Keratinocyte (primary cell): ENCODE measurements at regions not wholly inside any gene's neighbourhood (a gene's known extent, or its start where the extent isn't known, plus 50 kb on each side); places are given as distances from the start of the nearest gene placed in this dataset.
A peak's percentile ranks its signal among the peaks of the same experiment; 100 is the strongest.
"Not testable (repeated sequence)": the region's sequence is repeated elsewhere in the genome, so short reads cannot be mapped to it uniquely, and the experiment has no call there.

ENCODE experiments used
- DNase-seq: peaks from one replicate; pipeline ENCODE4 v3.0.0-alpha.2; 2011; ENCODE audit warnings: low read depth, missing footprints, low spot score
- FAIRE-seq: peaks from 2 replicates; lab custom pipeline; 2011; peaks lifted over from hg19 to GRCh38; lab: Jason Lieb, UNC
- H2AFZ ChIP-seq: 2 replicates; pipeline ENCODE4 v1.6.0; 2012; ENCODE audit warnings: low read length, control low read depth, inconsistent platforms; ENCODE audit not compliant: control insufficient read depth
- H3K27ac ChIP-seq: 2 replicates; pipeline ENCODE4 v1.5.1; 2011; ENCODE audit warnings: low read length; ENCODE audit not compliant: control insufficient read depth, insufficient read depth
- H3K27me3 ChIP-seq: 3 replicates; pipeline ENCODE4 v1.6.0; 2011; ENCODE audit warnings: low read length; ENCODE audit not compliant: control insufficient read depth, insufficient read depth; ENCODE audit errors: extremely low read depth
- H3K36me3 ChIP-seq, 2 experiments: 2 replicates in 1 of 2; 3 replicates in 1 of 2; pipeline ENCODE4 v1.5.1; 2011; ENCODE audit warnings: low read length in 2 of 2, mild to moderate bottlenecking in 1 of 2; ENCODE audit not compliant: control insufficient read depth in 2 of 2, insufficient read depth in 2 of 2; ENCODE audit errors: extremely low read depth in 1 of 2
- H3K4me1 ChIP-seq: 3 replicates; pipeline ENCODE4 v1.5.1; 2011; ENCODE audit warnings: low read length; ENCODE audit not compliant: control insufficient read depth, insufficient read depth; ENCODE audit errors: extremely low read depth
- H3K4me2 ChIP-seq: 3 replicates; pipeline ENCODE4 v1.6.0; 2011; ENCODE audit warnings: low read depth, low read length; ENCODE audit not compliant: control insufficient read depth, insufficient read depth; ENCODE audit errors: extremely low read depth
- H3K4me3 ChIP-seq, 3 experiments: fragments of 200-600 bp in 1 of 3; sonication (generic) in 1 of 3; 2 replicates in 2 of 3; 3 replicates in 1 of 3; pipeline ENCODE4 v1.5.1; 2011 to 2016; ENCODE audit warnings: low read length in 3 of 3, mild to moderate bottlenecking in 3 of 3, control low read depth in 2 of 3, inconsistent platforms in 1 of 3, low read depth in 1 of 3, mixed read lengths in 1 of 3, mixed run types in 1 of 3, moderate library complexity in 1 of 3; ENCODE audit not compliant: control insufficient read depth in 2 of 3, insufficient read depth in 2 of 3; ENCODE audit errors: extremely low read depth in 1 of 3
- H3K79me2 ChIP-seq: 2 replicates; pipeline ENCODE4 v1.6.0; 2012; ENCODE audit warnings: low read length; ENCODE audit not compliant: control insufficient read depth, insufficient read depth
- H3K9ac ChIP-seq: 3 replicates; pipeline ENCODE4 v1.6.0; 2011; ENCODE audit warnings: low read length; ENCODE audit not compliant: control insufficient read depth, insufficient read depth; ENCODE audit errors: extremely low read depth
- H3K9me1 ChIP-seq: 3 replicates; pipeline ENCODE4 v1.6.0; 2011; ENCODE audit warnings: low read length; ENCODE audit not compliant: control insufficient read depth, insufficient read depth; ENCODE audit errors: extremely low read depth
- H3K9me3 ChIP-seq: 2 replicates; pipeline ENCODE4 v1.5.1; 2012; ENCODE audit warnings: low read depth, low read length; ENCODE audit not compliant: control insufficient read depth
- H4K20me1 ChIP-seq: 3 replicates; pipeline ENCODE4 v1.6.0; 2011; ENCODE audit warnings: low read length; ENCODE audit not compliant: control insufficient read depth, insufficient read depth; ENCODE audit errors: extremely low read depth
- CTCF ChIP-seq, 3 experiments: IDR thresholded peaks in 1 of 3; conservative IDR thresholded peaks in 1 of 3; optimal IDR thresholded peaks in 1 of 3; 2 replicates in 2 of 3; 3 replicates in 1 of 3; pipeline versions ENCODE3 to v1.5.1; 2011; ENCODE audit warnings: low read length in 3 of 3, mild to moderate bottlenecking in 3 of 3, moderate library complexity in 2 of 3, control low read depth in 1 of 3, inconsistent platforms in 1 of 3; ENCODE audit not compliant: insufficient read depth in 2 of 3; ENCODE audit errors: extremely low read depth in 1 of 3
- EZH2 ChIP-seq: IDR thresholded peaks from one replicate; pipeline ENCODE4 v1.6.1; 2012; ENCODE audit warnings: inconsistent platforms, mild to moderate bottlenecking, low read length, moderate library complexity
- dilution Hi-C: fragments of 300-500 bp; cut with MboI; formaldehyde crosslinking; loops from one replicate; pipeline ENCODE4 v1.7.0; 2020; ENCODE audit warnings: low sequenced_read_pairs; ENCODE audit not compliant: extremely low pct_ligation_motif_present

DNA sequence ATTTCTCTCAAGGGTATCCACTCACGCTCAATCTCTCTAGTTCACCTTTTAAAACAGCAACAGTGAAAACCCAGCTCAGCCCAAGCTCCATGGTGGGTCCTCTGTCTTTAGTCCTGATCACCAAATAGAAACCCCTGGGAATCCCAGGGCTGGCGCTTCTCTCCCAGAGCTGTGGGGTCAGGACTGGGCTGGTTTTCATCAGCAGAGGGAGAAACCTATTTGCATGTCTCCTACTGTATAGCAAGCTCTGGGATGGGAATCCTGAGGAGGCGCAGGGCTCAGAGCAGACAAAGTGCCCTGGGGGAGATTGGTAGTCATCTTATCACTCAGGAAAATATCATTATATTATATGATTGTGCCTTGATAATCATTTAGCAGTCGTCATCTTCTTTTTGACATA, 843.1 kb downstream of the TMEM121 start:
- dilution Hi-C loops, H3K9me3 ChIP-seq, H3K27me3 ChIP-seq, H2AFZ ChIP-seq, H3K4me3 ChIP-seq, H3K9me1 ChIP-seq, H3K27ac ChIP-seq, H3K9ac ChIP-seq, DNase-seq, H3K4me2 ChIP-seq, H3K79me2 ChIP-seq, H4K20me1 ChIP-seq, FAIRE-seq, H3K4me1 ChIP-seq, H3K36me3 ChIP-seq: not testable (repeated sequence)

- Histone ChIP-seq H3K9me1 (no peaks in the 10 kb centered on the region), H3K4me3 (no peak overlapping the region), H3K27me3 (no peaks in the 10 kb centered on the region), H3K4me2 (no peak overlapping the region), H2AFZ (no peak overlapping the region), H3K9me3 (no peaks in the 10 kb centered on the region), H3K36me3 (no peaks in the 10 kb centered on the region), H3K27ac (no peak overlapping the region), H3K79me2 (no peaks in the 10 kb centered on the region), H3K9ac (no peak overlapping the region), H4K20me1 (no peaks in the 10 kb centered on the region), H3K4me1 (no peaks in the 10 kb centered on the region)
- no peak for TF ChIP-seq EZH2
- TF ChIP-seq CTCF (optimal IDR thresholded peaks at IDR 0.05 in 1 of 3, IDR thresholded peaks at IDR 0.05 in 1 of 3, conservative IDR thresholded peaks at IDR 0.05 in 1 of 3; ENCODE audit: extremely low read depth in 1 of 3, insufficient read depth in 2 of 3, low read length in 3 of 3): peak; percentile 23 to 79 (median 55)
- dilution Hi-C loops: no loop called here
- FAIRE-seq (no peak), DNase-seq (no peak)
Observed at GRCh38 chr14:106372870-106373652, 846.7 kb downstream of the TMEM121 start.

- H3K79me2 ChIP-seq, H3K4me3 ChIP-seq, H3K27ac ChIP-seq, H3K9ac ChIP-seq, H3K4me1 ChIP-seq, FAIRE-seq, DNase-seq, H3K36me3 ChIP-seq, H3K9me3 ChIP-seq, H3K27me3 ChIP-seq, H2AFZ ChIP-seq, H3K4me2 ChIP-seq, H4K20me1 ChIP-seq, dilution Hi-C loops, H3K9me1 ChIP-seq: not testable (repeated sequence)
Observed at GRCh38 chr14:106373653-106374110, 847.3 kb downstream of the TMEM121 start.
